HG02970 (cell line): ENCODE measurements at regions not wholly inside any gene's neighbourhood (a gene's known extent, or its start where the extent isn't known, plus 50 kb on each side); places are given as distances from the start of the nearest gene placed in this dataset.

Experiments used
- ATAC-seq: cut with Tn5 transposase; IDR thresholded peaks from one replicate; pipeline ENCODE4 v1.9.1; 2021; ENCODE audit warnings: mild to moderate bottlenecking, moderate library complexity, moderate number of reproducible peaks; ENCODE audit not compliant: unreplicated experiment, low FRiP score

- no peak for ATAC-seq
These were observed 680.1 kb downstream of the DIAPH3 start for GRCh38 chr13:59483501-59484145.

GRCh38 chr13:59487883-59488282 is 675.8 kb downstream of the DIAPH3 start:
- no peak for ATAC-seq

GRCh38 chr13:59488436-59488835 is 675.3 kb downstream of the DIAPH3 start:
- ATAC-seq: no peak

GRCh38 chr13:59490651-59491050 is 673.1 kb downstream of the DIAPH3 start:
- ATAC-seq: no peak

GRCh38 chr13:59492030-59492636 is 671.6 kb downstream of the DIAPH3 start:
- ATAC-seq: no peak

- ATAC-seq: no peak
These were observed 670.2 kb downstream of the DIAPH3 start for GRCh38 chr13:59493436-59493965.

- ATAC-seq: no peak
These were observed 669.6 kb downstream of the DIAPH3 start for GRCh38 chr13:59494151-59494550.

GRCh38 chr13:59494560-59494970 is 669.2 kb downstream of the DIAPH3 start:
- no peak for ATAC-seq

- no peak for ATAC-seq
These were observed 668.4 kb downstream of the DIAPH3 start for GRCh38 chr13:59495299-59495698.

- no peak for ATAC-seq
These were observed 667.7 kb downstream of the DIAPH3 start for GRCh38 chr13:59495936-59496512.

GRCh38 chr13:59497621-59498247 is 666.0 kb downstream of the DIAPH3 start:
- ATAC-seq: no peak

- ATAC-seq: no peak
These were observed 662.7 kb downstream of the DIAPH3 start for GRCh38 chr13:59501004-59501403.

- no peak for ATAC-seq
These were observed 659.3 kb downstream of the DIAPH3 start for GRCh38 chr13:59504407-59504806.

GRCh38 chr13:59510386-59510785 is 653.3 kb downstream of the DIAPH3 start:
- ATAC-seq: no peak

- no peak for ATAC-seq
These were observed 650.0 kb downstream of the DIAPH3 start for GRCh38 chr13:59513686-59514085.

GRCh38 chr13:59514316-59514715 is 649.4 kb downstream of the DIAPH3 start:
- ATAC-seq: no peak

GRCh38 chr13:59519819-59520218 is 643.9 kb downstream of the DIAPH3 start:
- no peak for ATAC-seq

GRCh38 chr13:59521549-59521948 is 642.2 kb downstream of the DIAPH3 start:
- no peak for ATAC-seq

- no peak for ATAC-seq
These were observed 641.1 kb downstream of the DIAPH3 start for GRCh38 chr13:59522652-59523051.

GRCh38 chr13:59527500-59527899 is 636.2 kb downstream of the DIAPH3 start:
- ATAC-seq: no peak

GRCh38 chr13:59531571-59532091 is 632.1 kb downstream of the DIAPH3 start:
- no peak for ATAC-seq
